Stimulated activated CD4-positive, alpha-beta T cell treated with anti-CD3 and anti-CD28 coated beads, Interleukin-4, amount 100 ng/mL, for 1 hour (primary cell): ENCODE measurements at regions not wholly inside any gene's neighbourhood (a gene's known extent, or its start where the extent isn't known, plus 50 kb on each side); places are given as distances from the start of the nearest gene placed in this dataset.
"Not testable (repeated sequence)": the region's sequence is repeated elsewhere in the genome, so short reads cannot be mapped to it uniquely, and the experiment has no call there.

Source experiments
- DNase-seq: peaks from one replicate; pipeline ENCODE4 v3.0.0-alpha.2; 2020

- no peak for DNase-seq
Measured at GRCh38 chr5:35561396-35561795, 56.3 kb upstream of the SPEF2 start.

- DNase-seq, result no peak
Measured at GRCh38 chr5:35557748-35558147, 59.9 kb upstream of the SPEF2 start.

- no peak for DNase-seq
Measured at GRCh38 chr5:35557199-35557598, 60.5 kb upstream of the SPEF2 start.

- no peak for DNase-seq
Measured at GRCh38 chr5:35554016-35554415, 63.6 kb upstream of the SPEF2 start.

GRCh38 chr5:35545190-35545589, 72.5 kb upstream of the SPEF2 start:
- no peak for DNase-seq

- DNase-seq, result no peak
Measured at GRCh38 chr5:35543408-35543807, 74.3 kb upstream of the SPEF2 start.

GRCh38 chr5:35540002-35540401, 77.7 kb upstream of the SPEF2 start:
- DNase-seq, result no peak

- DNase-seq, result no peak
Measured at GRCh38 chr5:35538198-35538931, 79.3 kb upstream of the SPEF2 start.

- no peak for DNase-seq
Measured at GRCh38 chr5:35533156-35533555, 84.5 kb upstream of the SPEF2 start.

- DNase-seq, result not testable (repeated sequence)
Measured at GRCh38 chr5:35531553-35531952, 86.1 kb upstream of the SPEF2 start.

- DNase-seq, result no peak
Measured at GRCh38 chr5:35518104-35518503, 99.6 kb upstream of the SPEF2 start.

- DNase-seq, result no peak
Measured at GRCh38 chr5:35516271-35516670, 101.4 kb upstream of the SPEF2 start.

GRCh38 chr5:35513612-35514011, 104.1 kb upstream of the SPEF2 start:
- no peak for DNase-seq

- no peak for DNase-seq
Measured at GRCh38 chr5:35502206-35502605, 115.5 kb upstream of the SPEF2 start.

- no peak for DNase-seq
Measured at GRCh38 chr5:35488791-35489190, 128.9 kb upstream of the SPEF2 start.

GRCh38 chr5:35488055-35488454, 129.6 kb upstream of the SPEF2 start:
- no peak for DNase-seq

GRCh38 chr5:35487233-35488025, 130.2 kb upstream of the SPEF2 start:
- no peak for DNase-seq

GRCh38 chr5:35485487-35485886, 132.2 kb upstream of the SPEF2 start:
- DNase-seq, result no peak

GRCh38 chr5:35484241-35484640, 133.4 kb upstream of the SPEF2 start:
- DNase-seq, result no peak

- DNase-seq, result no peak
Measured at GRCh38 chr5:35483780-35484179, 133.9 kb upstream of the SPEF2 start.

GRCh38 chr5:35483191-35483590, 134.5 kb upstream of the SPEF2 start:
- DNase-seq, result no peak

GRCh38 chr5:35482167-35482755, 135.4 kb upstream of the SPEF2 start:
- DNase-seq, result no peak

GRCh38 chr5:35478856-35479682, 138.6 kb upstream of the SPEF2 start:
- no peak for DNase-seq
